ENCODE measurements at regions not wholly inside any gene's neighbourhood (a gene's known extent, or its start where the extent isn't known, plus 50 kb on each side); places are given as distances from the start of the nearest gene placed in this dataset.

- TF ChIP-seq MAX (IDR thresholded peaks at IDR 0.05), result no peak
- no peak for TF ChIP-seq YY1 (IDR thresholded peaks at IDR 0.05; ENCODE audit: low read depth)
Measured at GRCh38 chr13:74202129-74202813, 68.1 kb upstream of the KLF12 start.

GRCh38 chr13:74201530-74201929 is 67.3 kb upstream of the KLF12 start:
- TF ChIP-seq ZBTB7A (IDR thresholded peaks at IDR 0.05; ENCODE audit: low read depth) (no peak), CEBPB (IDR thresholded peaks at IDR 0.05) (no peak), CREB1 (IDR thresholded peaks at IDR 0.05; ENCODE audit: low read depth) (no peak)

- no peak for TF ChIP-seq FOXM1 (IDR thresholded peaks at IDR 0.05; ENCODE audit: borderline replicate concordance, low read depth)
- no peak for TF ChIP-seq TAF1 (IDR thresholded peaks at IDR 0.05; ENCODE audit: low read depth)
- no peak for TF ChIP-seq CREB1 (IDR thresholded peaks at IDR 0.05; ENCODE audit: low read depth)
- no peak for TF ChIP-seq TEAD4 (IDR thresholded peaks at IDR 0.05)
- TF ChIP-seq EGR1 (IDR thresholded peaks at IDR 0.05), result no peak
- no peak for TF ChIP-seq YY1 (IDR thresholded peaks at IDR 0.05; ENCODE audit: low read depth)
- TF ChIP-seq USF1 (IDR thresholded peaks at IDR 0.05), result no peak
- TF ChIP-seq TCF12 (IDR thresholded peaks at IDR 0.05; ENCODE audit: low read depth), result no peak
- no peak for TF ChIP-seq REST (IDR thresholded peaks at IDR 0.05; ENCODE audit: low read depth)
- no peak for TF ChIP-seq EP300 (IDR thresholded peaks at IDR 0.05; ENCODE audit: borderline replicate concordance)
- no peak for TF ChIP-seq ZBTB7A (IDR thresholded peaks at IDR 0.05; ENCODE audit: low read depth)
- TF ChIP-seq NFIC (IDR thresholded peaks at IDR 0.05), result no peak
- no peak for TF ChIP-seq MAX (IDR thresholded peaks at IDR 0.05)
Measured at GRCh38 chr13:74200081-74200480, 65.9 kb upstream of the KLF12 start.

- TF ChIP-seq USF1 (IDR thresholded peaks at IDR 0.05) (no peak), CREB1 (IDR thresholded peaks at IDR 0.05; ENCODE audit: low read depth) (no peak), EP300 (IDR thresholded peaks at IDR 0.05; ENCODE audit: borderline replicate concordance) (no peak), NFIC (IDR thresholded peaks at IDR 0.05) (no peak), FOXM1 (IDR thresholded peaks at IDR 0.05; ENCODE audit: borderline replicate concordance, low read depth) (no peak), TEAD4 (IDR thresholded peaks at IDR 0.05) (no peak), EGR1 (IDR thresholded peaks at IDR 0.05) (no peak), REST (IDR thresholded peaks at IDR 0.05; ENCODE audit: low read depth) (no peak), TCF12 (IDR thresholded peaks at IDR 0.05; ENCODE audit: low read depth) (no peak), MAX (IDR thresholded peaks at IDR 0.05) (no peak)
Measured at GRCh38 chr13:74197677-74198429, 63.6 kb upstream of the KLF12 start.

- TF ChIP-seq TCF12 (IDR thresholded peaks at IDR 0.05; ENCODE audit: low read depth) (no peak), NFIC (IDR thresholded peaks at IDR 0.05) (no peak), YY1 (IDR thresholded peaks at IDR 0.05; ENCODE audit: low read depth) (no peak), EGR1 (IDR thresholded peaks at IDR 0.05) (no peak), MAX (IDR thresholded peaks at IDR 0.05) (no peak), TAF1 (IDR thresholded peaks at IDR 0.05; ENCODE audit: low read depth) (no peak), CREB1 (IDR thresholded peaks at IDR 0.05; ENCODE audit: low read depth) (no peak), ZBTB7A (IDR thresholded peaks at IDR 0.05; ENCODE audit: low read depth) (no peak), EP300 (IDR thresholded peaks at IDR 0.05; ENCODE audit: borderline replicate concordance) (no peak), RAD21 (IDR thresholded peaks at IDR 0.05; ENCODE audit: low read depth) (no peak)
Measured at GRCh38 chr13:74194846-74195245, 60.6 kb upstream of the KLF12 start.

All from Ishikawa (cell line).